Heart left ventricle (tissue), 13 donors: ENCODE measurements at regions not wholly inside any gene's neighbourhood (a gene's known extent, or its start where the extent isn't known, plus 50 kb on each side); places are given as distances from the start of the nearest gene placed in this dataset.

Experiments used
- CTCF ChIP-seq, 12 donors: fragments of 200-600 bp; sonication (generic) in 4 of 12; IDR thresholded peaks; one replicate each; pipeline versions ENCODE4 v1.5.0 to v1.8.0; 2018 to 2022; ENCODE audit warnings: antibody characterized with exemption in 12 of 12, mild to moderate bottlenecking in 5 of 12
- POLR2A ChIP-seq, 2 donors: fragments of 450-650 bp; IDR thresholded peaks; one replicate each; pipeline ENCODE4 v1.6.1; 2017; ENCODE audit warnings: antibody characterized with exemption in 2 of 2, mild to moderate bottlenecking in 2 of 2, moderate library complexity in 2 of 2
- donor health status: ischemic (EF 13 %, LVEDD 7.1; RV severe dilation, severe dysfunction).
- donor health status: DM: no; HTN: yes; CAD: no.
- donor health status: DM: no; HTN: no; CAD: no.
- donor health status: ischemic (EF 25% LVEDD 6.9; RV normal size, moderate dysfunction).
- donor health status: ischemic (EF 25% LVEDD 5.7; RV mildly dilated, moderate dysfunction).
- donor health status: ischemic (EF 35%, LVEDD 5.7; RV mildly dilated, moderate dysfunction).
- donor health status: nonischemic (EF 11% LVEDD 7.7; RV severe dilation, severe dysfunction).
- donor health status: DM: yes; HTN: yes; CAD: no.
- donor health status: PGD.
- donor health status: ischemic (EF 29% LVEDD 5.4; RV normal size, mild dysfunction).
- donor health status: nonischemic (EF 23%, LVEDD 6.1; RV moderate dilation, normal function).

GRCh38 chr13:46492946-46493345, 60.0 kb upstream of the LRCH1 start:
- TF ChIP-seq POLR2A (IDR thresholded peaks at IDR 0.05) (no peak), CTCF (IDR thresholded peaks at IDR 0.05) (peak; percentile 46 to 82 (median 67))
